ENCODE measurements at regions not wholly inside any gene's neighbourhood (a gene's known extent, or its start where the extent isn't known, plus 50 kb on each side); places are given as distances from the start of the nearest gene placed in this dataset.

GRCh38 chr16:65790768-65791167, 575.7 kb upstream of the CDH5 start:
- TF ChIP-seq CTCF (conservative IDR thresholded peaks at IDR 0.05; ENCODE audit: low read length) (no peak), EZH2phosphoT487 (IDR thresholded peaks at IDR 0.05; ENCODE audit: borderline replicate concordance, low read depth, low read length) (no peak)
- POLR2A ChIA-PET: interaction anchor here (0.9 to 1.0 kb wide), 2 partner anchors 11 to 27 kb away, joined by 3 to 4 read pairs; no protein-coding TSS in a partner anchor
- BruUV-seq (replicated peaks): no TSS peak
- Histone ChIP-seq H3K27ac (ENCODE audit: low read depth, low read length, poor library complexity, severe bottlenecking) (no peak overlapping the region), H2AFZ (ENCODE audit: low read length) (no peak overlapping the region), H3K36me3 (ENCODE audit: insufficient read depth, low read length) (no peaks in the 10 kb centered on the region), H3K9me3 (ENCODE audit: low read length) (no peaks in the 10 kb centered on the region), H3K4me1 (ENCODE audit: insufficient read depth, low read length, poor library complexity, severe bottlenecking) (peaks cover 6% of the 10 kb centered on the region), H3K4me2 (ENCODE audit: low read length) (no peak overlapping the region), H3K79me2 (ENCODE audit: insufficient read depth, low read depth, low read length) (no peaks in the 10 kb centered on the region), H3K9me2 (ENCODE audit: insufficient read depth, low read length) (no peaks in the 10 kb centered on the region), H4K20me1 (ENCODE audit: insufficient read depth, low read length) (no peaks in the 10 kb centered on the region), H3K4me3 (ENCODE audit: low read depth, low read length, poor library complexity, severe bottlenecking) (no peak overlapping the region)
- DNase-seq (ENCODE audit: low spot score): no peak
- CTCF ChIA-PET (ENCODE audit: unreplicated experiment): no interaction called here
- intact Hi-C loops (cut with micrococcal nuclease; ENCODE audit: unreplicated experiment): loop anchor here (5.0 kb wide), 1 partner anchor 88 kb away; no protein-coding TSS in a partner anchor

- intact Hi-C loops (cut with micrococcal nuclease; ENCODE audit: unreplicated experiment): no loop called here
Measured at GRCh38 chr16:65789161-65789945, 577.1 kb upstream of the CDH5 start.

More at GRCh38 chr16:65789161-65789945, 577.1 kb upstream of the CDH5 start:
- no peaks in the 10 kb centered on the region for H3K36me3 ChIP-seq (ENCODE audit: insufficient read depth, low read length)
- H3K27ac ChIP-seq (ENCODE audit: low read depth, low read length, poor library complexity, severe bottlenecking): no peak overlapping the region
- no peak overlapping the region for H3K4me3 ChIP-seq (ENCODE audit: low read depth, low read length, poor library complexity, severe bottlenecking)
- DNase-seq (ENCODE audit: low spot score): no peak
- no peaks in the 10 kb centered on the region for H3K9me2 ChIP-seq (ENCODE audit: insufficient read depth, low read length)
- H2AFZ ChIP-seq (ENCODE audit: low read length): no peak overlapping the region
- BruUV-seq (replicated peaks): no TSS peak
- no peak for TF ChIP-seq CTCF (conservative IDR thresholded peaks at IDR 0.05; ENCODE audit: low read length)
- TF ChIP-seq EZH2phosphoT487 (IDR thresholded peaks at IDR 0.05; ENCODE audit: borderline replicate concordance, low read depth, low read length): no peak
- peaks cover 6% of the 10 kb centered on the region for H3K4me1 ChIP-seq (ENCODE audit: insufficient read depth, low read length, poor library complexity, severe bottlenecking)
- ChIA-PET POLR2A (interaction anchor here (0.7 kb wide), 1 partner anchor 12 kb away, joined by 4 read pairs; no protein-coding TSS in a partner anchor), CTCF (ENCODE audit: unreplicated experiment) (no interaction called here)
- H3K4me2 ChIP-seq (ENCODE audit: low read length): no peak overlapping the region
- no peaks in the 10 kb centered on the region for H4K20me1 ChIP-seq (ENCODE audit: insufficient read depth, low read length)
- H3K9me3 ChIP-seq (ENCODE audit: low read length): no peaks in the 10 kb centered on the region
- no peaks in the 10 kb centered on the region for H3K79me2 ChIP-seq (ENCODE audit: insufficient read depth, low read depth, low read length)
